Putamen (tissue), 1 donor: ENCODE measurements at regions not wholly inside any gene's neighbourhood (a gene's known extent, or its start where the extent isn't known, plus 50 kb on each side); places are given as distances from the start of the nearest gene placed in this dataset.
"Not testable (repeated sequence)": the region's sequence is repeated elsewhere in the genome, so short reads cannot be mapped to it uniquely, and the experiment has no call there.

Experiments used
- DNase-seq: peaks from one replicate; pipeline ENCODE4 v3.0.0-alpha.2; 2016; ENCODE audit warnings: low spot score

DNA sequence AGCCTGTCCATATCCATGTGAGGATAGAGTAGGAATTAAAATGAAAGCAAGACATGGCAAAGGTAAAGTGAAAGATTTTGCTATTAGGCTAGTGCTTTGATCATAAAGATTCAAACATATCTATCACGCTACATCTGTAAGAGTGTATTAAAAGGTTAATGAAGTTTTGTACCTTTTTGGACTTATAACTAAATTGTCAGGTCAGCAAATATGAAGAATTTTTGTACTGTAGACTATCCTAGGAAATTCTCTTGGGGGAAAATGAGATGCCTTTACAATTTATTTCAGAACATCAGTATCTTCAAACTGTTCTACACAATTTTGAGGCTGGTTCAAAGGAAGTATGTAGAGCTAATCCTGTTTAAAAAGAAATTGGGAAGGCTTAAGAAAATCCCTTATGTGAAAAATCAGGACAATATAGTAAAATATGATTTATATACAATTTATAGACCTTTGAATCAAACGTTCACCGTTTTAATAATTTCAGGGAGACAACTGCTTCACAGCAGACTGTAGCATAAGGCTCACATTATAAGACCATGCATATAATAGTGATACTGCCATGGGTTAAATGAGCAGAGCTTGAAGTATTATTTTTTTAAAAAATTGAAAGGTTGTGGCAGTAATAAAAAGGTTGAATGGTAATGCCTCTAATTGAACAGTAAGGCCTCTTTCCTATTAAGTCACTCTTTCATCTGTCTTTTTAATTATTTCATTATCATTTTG is 639.5 kb upstream of the ARRDC3 start:
- DNase-seq, result no peak

GRCh38 chr5:92019376-92019990 is 636.4 kb upstream of the ARRDC3 start:
- DNase-seq, result no peak

GRCh38 chr5:92017776-92018175 is 634.7 kb upstream of the ARRDC3 start:
- DNase-seq, result no peak

- DNase-seq, result not testable (repeated sequence)
These were observed 628.7 kb upstream of the ARRDC3 start for GRCh38 chr5:92011845-92012244.

- DNase-seq, result no peak
These were observed 620.7 kb upstream of the ARRDC3 start for GRCh38 chr5:92003806-92004205.

- no peak for DNase-seq
These were observed 619.7 kb upstream of the ARRDC3 start for GRCh38 chr5:92002721-92003274.

- no peak for DNase-seq
These were observed 615.7 kb upstream of the ARRDC3 start for GRCh38 chr5:91998774-91999173.

DNA sequence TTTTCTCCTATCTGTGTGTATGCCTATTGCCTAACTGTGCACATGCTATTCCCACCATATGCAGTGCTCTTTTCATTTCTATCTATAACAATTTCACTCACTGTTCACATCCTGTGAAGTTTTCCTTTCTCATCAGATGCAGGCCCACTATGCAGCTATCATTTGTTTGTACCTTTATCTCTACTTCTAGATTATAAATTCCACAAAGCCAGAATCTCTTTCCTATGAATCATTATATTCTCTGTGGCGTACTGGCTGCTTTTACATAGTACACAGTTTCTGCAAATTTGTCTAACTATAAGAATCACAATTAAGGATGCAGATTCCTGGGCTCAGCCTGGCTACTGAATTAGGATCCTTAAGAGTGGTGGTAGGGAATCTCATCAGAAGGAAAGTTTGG is 600.8 kb upstream of the ARRDC3 start:
- no peak for DNase-seq

DNA sequence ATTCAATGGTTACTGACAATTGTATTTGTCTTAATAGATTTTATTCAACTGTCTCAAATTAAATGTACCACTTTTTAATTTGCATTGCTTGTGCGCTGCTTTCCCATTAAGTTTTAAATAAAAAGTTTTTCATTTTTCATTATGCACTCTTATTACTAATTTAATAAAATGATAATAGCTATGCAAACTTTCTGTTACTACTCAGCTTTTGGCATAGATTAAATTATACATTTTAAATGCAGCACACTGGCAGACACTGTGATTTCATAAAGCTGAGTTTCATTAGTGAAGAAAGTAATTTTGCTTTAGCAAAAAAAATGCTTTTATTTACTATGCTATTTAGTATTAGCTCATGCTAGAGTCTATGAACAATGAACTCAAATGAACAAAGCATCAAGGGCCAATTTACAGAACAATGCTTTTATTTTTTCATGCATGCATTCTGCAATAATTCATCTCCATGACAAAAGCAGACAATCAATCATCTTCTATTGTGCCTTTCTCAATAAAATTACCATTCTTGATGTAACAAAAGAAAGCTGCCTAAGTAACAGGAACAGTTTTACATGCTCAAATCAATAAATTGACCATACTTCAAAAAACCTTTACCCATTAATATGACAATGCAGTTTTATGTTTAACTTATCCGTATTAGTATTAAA is 595.2 kb upstream of the ARRDC3 start:
- no peak for DNase-seq

GRCh38 chr5:91977579-91977978 is 594.5 kb upstream of the ARRDC3 start:
- DNase-seq, result no peak

- no peak for DNase-seq
These were observed 593.3 kb upstream of the ARRDC3 start for GRCh38 chr5:91976451-91976850.

DNA sequence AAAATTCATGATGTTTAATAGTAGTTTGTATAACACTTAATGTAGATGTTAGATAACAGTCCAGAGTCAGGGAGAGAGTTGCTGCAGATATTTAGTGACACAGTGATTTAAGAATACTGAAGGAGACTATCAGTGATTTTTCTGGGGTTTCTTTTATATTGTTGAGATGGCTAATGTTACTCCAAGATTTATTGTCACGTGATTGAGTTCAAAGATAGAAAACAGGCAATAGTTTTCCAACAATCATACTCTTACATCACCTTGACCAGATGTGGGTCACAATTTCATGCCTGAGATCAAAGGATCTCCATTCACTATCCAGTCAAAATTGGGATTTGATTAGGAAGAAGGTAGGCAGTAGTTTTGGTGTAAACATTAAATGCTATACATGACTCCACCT is 580.0 kb upstream of the ARRDC3 start:
- DNase-seq, result no peak

DNA sequence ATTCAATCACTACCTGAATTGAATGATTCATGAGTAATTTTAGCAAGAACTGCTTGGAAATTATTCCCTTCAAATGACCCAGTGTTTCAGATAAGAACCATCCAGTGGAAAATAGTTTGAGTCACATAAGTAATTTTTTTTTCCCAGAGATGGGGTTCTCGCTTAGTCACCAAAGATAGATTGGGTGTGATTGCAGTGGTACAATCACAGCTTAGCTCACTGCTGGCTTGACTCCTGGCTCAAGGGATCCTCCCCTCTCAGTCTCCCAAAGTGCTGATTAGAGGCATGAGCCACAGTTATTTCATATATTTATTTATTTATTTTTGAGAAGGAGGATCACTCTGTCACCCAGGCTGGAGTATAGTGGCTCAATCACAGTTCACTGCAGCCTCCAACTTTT is 574.5 kb upstream of the ARRDC3 start:
- no peak for DNase-seq

- no peak for DNase-seq
These were observed 573.6 kb upstream of the ARRDC3 start for GRCh38 chr5:91956738-91957137.

GRCh38 chr5:91955610-91956009 is 572.5 kb upstream of the ARRDC3 start:
- no peak for DNase-seq

DNA sequence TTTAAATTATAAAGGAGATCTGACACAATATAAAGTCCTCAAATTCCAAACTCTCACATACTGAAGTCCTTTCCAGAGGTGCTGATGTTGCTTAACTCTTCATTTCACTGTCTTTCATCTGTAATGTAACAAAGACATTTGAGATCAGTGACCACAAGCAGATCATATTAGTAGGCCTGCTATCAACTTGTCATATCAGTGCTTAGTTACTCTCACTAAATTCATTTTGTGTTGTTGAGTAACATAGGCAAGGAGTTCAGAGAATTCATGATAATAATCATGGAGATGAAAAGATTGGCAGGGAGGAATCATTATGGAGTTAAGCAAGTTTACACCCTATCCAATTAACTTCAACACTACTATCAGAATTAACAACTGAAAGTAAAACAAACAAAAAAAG is 571.0 kb upstream of the ARRDC3 start:
- DNase-seq, result no peak

DNA sequence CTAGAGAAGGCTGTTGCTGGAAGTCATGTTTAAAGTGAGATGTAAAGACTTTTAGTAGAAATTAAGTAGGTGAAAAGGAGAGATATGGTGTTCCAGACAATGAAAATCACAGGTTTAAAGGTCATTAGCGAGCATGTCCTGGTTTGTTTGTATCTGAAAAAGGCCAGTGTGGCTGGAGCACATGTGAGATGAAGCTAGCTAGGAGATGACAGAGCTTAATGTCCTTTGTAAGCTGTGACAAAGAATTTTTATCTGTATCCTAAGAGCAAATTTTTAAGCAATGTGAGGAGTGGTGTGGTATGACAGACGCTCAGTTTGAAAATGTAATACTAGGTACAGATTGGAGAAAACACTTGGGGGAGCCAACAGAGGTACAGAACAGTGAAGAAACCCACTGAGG is 567.2 kb upstream of the ARRDC3 start:
- DNase-seq, result no peak

GRCh38 chr5:91946870-91947269 is 563.8 kb upstream of the ARRDC3 start:
- no peak for DNase-seq

DNA sequence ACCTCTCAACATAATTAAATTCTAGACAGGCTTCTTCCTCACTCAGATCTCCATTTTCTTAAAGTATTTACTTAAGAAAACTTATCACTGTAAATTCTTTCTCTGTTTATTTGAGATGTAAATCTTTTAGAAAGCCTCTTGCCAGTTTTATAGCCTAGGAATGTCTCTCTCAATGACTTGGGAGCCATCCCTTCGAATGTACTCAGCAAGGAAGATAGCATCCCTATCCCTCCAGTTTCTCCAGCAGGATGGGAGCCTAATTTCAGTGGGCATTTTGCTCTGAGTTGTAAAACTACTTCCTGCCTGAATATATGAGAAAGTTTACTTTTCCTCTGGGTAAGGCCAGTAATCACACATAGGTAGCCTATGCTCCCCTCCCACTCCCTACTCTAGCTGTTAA is 558.5 kb upstream of the ARRDC3 start:
- DNase-seq, result no peak

DNA sequence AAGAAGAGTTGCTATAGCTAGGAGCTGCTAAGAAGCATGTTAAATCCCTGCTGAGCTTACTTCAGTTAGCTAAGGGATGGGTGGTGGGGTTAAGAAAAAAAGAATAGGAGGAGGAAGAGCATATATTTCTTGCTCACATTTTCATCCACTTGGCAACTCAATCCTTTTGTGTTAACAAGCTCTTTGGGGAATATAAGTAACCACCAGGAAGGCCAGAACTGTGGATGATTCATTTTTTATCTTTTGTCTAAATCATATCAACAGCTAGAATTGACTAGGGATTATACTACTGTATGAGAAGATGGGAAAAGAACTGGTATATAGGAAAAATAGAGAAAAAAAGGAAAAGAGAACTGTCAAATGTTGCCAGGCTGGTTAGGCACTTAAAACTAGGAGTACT is 555.3 kb upstream of the ARRDC3 start:
- no peak for DNase-seq

- DNase-seq, result no peak
These were observed 554.0 kb upstream of the ARRDC3 start for GRCh38 chr5:91937121-91937520.

- no peak for DNase-seq
These were observed 546.4 kb upstream of the ARRDC3 start for GRCh38 chr5:91929522-91929817.

DNA sequence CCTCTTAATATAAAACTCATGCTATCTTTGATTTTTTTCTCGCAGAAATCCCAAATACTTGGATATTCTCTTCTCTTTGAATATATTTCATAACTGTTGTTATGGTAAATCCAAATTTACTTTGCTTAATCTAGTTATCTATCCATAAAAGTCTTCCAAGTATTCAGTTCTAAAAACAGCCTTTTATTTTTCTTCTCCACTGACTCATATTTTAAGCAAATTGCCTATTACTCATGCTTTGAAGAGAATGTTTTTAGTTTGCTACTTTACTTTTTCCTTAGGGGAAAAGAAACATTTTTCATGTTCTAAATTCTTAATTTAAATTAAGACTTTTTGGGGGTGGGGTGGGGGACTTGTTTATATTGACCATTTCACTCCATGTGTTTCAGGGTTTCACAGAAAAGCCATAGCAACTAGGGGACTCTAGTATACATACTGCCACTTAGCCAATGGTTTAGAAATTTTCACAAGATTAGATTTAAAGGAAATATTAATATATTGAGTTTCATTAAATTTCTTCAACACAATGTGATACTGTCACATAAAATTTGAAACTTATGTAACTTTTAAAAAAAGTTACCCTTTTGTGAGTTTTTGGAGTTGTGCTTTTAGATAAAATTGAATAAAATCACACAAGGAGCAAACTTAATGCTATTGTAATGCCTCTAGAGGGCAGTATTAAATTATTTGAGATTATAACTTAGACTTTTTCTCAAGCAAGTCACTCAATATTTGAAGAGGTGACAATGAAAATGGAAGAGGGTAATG is 545.8 kb upstream of the ARRDC3 start:
- DNase-seq, result no peak
